HG02973 (cell line): ENCODE measurements at regions not wholly inside any gene's neighbourhood (a gene's known extent, or its start where the extent isn't known, plus 50 kb on each side); places are given as distances from the start of the nearest gene placed in this dataset.
"Not testable (repeated sequence)": the region's sequence is repeated elsewhere in the genome, so short reads cannot be mapped to it uniquely, and the experiment has no call there.

ENCODE experiments used
- ATAC-seq: cut with Tn5 transposase; IDR thresholded peaks from one replicate; pipeline ENCODE4 v1.9.1; 2021; ENCODE audit warnings: moderate library complexity; ENCODE audit not compliant: unreplicated experiment

DNA sequence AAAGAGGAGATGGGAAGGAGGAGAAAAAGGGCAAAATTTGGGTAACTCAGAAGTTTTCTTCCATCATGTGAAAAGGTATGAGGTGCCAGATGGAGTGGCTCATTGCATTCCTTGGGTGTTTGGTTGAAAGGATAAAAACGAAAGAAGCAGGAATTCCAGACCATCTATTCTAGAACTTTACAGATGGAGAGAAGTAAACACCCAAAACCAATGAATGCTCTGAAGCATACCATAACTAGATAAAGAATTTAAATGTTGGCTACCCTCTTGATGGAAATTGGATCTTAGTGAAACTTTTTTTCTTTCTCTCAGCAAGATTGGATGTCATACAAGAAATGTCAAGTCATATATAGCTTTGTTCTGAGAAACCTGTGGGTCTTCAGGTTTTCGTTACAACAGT, 175.6 kb upstream of the FAR2 start:
- ATAC-seq, result no peak

DNA sequence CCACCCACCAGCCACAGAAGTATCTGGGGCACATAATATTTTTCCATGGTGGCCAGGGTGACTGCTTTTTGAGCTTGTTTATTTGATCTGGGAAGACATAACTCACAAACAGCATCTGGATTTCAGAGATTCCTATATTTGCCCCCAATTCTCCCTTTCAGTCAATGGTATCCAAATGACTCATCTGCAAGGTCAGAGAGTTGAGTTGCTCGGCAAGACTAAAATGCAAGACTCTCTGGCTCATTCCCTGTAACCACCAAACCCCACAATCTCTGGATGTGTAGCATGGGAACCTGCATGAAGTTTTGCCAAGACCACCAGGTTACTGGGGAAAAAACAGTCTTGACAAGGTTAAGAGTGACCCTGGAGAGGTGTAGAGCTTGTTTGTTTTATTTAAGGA, 174.9 kb upstream of the FAR2 start:
- ATAC-seq, result no peak

DNA sequence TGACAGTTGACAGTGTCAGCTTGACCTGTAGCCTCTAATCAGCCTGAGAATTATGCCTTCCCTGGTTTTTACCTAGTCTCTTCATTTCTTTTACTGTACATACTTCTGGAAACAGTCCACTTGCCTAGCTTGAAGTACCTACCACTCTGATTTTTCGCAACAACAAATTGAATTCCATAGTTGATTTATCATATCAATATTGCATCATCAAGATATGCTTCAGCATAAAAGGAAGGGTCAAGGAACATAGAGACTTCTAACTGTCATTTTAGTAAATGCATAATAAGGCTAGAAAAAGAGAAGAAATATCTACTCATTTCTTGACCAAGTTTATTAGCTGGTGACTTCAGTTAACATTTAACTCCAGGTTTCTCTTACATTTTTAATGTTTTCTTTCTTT, 174.2 kb upstream of the FAR2 start:
- no peak for ATAC-seq

DNA sequence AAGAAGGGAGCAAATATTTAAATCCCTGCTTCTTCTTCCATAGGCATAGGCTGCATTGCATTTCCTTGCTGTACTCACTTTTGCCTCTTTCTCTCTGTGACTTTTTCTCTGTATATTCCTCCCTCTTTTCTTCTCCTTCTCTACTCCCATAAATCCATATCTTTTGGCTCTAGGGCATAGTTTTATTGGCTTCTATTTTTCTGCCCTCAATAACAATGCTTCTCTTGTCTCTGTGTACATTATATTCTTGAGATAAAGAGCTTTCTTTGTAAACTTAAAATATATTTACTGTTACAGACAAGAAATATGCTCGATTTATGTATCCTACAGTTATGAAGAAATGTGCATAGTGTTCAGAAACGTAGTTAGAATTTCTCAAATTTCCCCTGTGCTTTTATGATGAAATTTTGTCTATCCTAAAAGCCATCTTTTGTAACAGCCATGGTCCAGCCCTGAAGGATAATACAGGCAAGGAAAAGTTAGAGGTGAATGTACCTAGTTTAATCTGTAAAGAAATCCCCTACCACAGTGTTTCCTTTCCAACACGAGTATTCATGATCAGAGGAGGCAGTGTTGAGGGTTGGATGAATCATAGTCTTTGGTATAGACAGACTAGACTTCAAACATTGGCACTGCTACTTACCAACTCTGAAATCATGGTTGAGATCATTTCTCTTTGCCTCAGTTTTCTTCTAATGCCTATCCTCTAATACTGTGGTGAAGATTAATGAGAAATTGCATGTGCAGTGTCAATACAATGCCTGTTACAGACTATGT, 173.3 kb upstream of the FAR2 start:
- no peak for ATAC-seq

DNA sequence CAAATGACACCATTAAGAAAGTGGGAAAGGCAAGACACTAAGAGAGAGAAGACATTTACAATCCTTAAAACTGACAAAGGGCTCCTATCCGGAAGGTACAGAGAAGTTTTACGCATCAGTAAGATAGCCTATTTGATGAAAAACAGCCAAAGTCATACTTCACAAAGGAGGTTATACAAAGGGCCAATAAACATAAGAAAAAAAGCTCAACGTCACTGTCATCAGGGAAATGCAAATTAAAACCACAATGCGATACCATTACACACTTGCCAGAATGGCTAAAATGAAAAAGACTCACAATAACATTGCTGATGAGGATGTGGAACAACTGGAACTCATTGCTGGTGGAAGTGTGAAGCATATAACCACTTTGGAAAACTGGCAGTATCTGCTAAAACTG, 168.6 kb upstream of the FAR2 start:
- no peak for ATAC-seq

DNA sequence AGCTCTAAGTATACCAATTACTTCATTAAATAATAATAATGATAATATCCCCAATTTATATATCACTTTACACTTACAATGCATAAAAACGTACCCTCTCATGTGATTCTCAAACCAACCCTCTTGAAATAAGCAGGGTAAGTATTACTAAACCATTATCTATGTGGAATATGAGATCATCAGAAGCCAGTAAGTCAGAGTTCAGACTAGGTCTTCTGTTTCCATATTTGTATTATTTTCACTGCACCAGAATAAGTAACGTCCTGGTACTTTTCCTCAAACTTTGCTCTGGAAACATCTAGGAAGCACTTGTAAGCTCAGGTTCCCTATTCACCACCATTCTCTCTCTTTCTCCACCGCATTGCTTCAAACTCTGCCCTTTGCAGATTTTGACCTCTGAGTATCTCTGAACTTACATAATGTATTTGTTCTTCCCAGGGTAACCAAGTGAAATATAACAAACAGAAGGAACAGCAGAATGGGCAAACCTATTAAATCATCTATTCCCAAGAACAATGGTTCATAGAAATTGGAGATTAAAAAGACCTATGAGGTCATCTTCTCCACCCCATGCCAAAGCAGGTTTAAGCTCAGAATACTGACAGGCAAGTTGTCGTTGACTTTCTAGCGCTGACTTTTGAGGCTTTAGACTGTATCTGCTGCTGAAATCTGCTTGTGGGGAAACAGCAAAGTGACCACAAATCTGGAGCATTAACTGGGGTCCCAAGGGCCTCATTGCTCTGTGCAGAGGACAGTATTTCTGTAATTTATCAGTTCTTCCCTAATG, 161.3 kb upstream of the FAR2 start:
- no peak for ATAC-seq

DNA sequence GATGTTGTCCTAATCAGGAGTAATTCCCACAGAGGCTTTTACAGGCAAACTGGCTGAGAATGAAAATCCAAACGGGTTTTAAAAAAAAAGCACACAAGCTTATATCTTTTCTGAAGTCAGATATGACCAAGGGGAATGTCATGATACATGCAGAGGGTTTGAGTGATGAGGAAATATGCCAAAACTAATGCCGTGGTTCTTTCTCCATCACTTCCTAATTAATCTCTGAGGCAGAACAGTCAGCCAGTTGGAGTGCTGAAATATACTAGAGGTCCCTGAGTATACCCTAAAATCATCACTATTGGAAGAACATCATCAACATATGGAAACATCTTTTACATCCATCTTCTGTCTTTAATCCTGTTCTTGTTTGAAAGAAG, 160.8 kb upstream of the FAR2 start:
- no peak for ATAC-seq

DNA sequence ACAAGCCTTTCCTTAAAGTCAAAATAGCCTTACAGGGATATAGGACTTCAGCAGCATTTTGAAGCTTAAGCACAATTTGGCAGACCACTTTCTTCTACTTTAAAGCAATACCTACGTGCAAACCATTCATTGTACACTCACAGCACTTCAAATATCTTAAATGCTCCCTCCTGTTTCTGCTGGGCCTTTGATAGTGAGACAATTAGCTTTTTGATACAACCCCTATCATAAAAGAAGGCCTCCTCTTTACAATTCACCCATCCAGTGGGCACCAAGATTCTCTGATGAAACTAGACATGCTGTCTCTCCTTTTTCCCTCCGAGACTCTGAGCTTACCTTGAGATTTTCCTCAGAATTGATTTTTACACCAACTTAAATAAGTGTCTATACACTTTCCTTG, 157.5 kb upstream of the FAR2 start:
- no peak for ATAC-seq

DNA sequence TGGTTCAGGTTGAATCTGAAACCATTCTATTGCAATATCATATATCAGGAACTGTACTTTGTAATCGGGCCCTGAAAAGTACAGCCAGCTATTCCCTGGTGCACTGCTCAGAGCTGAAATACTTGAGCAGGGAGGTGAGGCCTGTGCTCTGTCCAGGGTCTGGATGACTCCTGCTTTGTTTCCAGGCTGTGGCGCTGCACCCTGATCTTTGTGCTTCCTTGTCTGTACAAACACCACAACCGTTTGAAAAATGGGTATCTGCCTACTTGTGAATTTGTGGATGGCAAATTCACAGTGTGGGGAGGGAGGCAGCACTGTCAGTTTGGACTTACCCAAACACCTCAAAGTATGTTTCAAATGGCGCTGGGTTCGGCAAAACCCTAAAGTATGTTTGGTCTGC, 155.4 kb upstream of the FAR2 start:
- no peak for ATAC-seq

DNA sequence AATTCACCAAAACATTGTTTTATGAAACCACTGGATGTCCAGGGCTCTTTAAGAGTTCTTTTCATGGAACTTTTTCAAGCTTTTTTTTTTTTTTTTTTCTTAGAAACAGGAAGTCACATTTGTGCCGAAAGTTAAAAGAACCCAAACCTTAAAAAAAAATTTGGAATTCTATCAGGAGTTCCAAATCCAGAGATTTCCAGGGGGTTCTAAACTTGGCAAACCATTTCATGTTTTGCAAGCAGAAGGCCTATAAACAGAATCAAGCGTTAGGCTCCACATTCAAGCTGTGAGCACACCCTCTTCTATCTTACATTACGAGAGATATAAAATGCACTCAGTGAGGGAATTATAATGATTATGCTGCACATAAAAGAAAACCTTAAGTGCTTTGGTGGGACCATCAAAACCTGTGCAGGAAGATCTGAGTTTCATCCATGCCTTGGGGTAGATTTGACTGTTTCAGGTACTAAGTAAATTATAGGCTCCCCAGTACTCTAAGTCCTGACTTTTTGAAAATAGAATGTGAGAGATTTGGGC, 154.8 kb upstream of the FAR2 start:
- no peak for ATAC-seq

DNA sequence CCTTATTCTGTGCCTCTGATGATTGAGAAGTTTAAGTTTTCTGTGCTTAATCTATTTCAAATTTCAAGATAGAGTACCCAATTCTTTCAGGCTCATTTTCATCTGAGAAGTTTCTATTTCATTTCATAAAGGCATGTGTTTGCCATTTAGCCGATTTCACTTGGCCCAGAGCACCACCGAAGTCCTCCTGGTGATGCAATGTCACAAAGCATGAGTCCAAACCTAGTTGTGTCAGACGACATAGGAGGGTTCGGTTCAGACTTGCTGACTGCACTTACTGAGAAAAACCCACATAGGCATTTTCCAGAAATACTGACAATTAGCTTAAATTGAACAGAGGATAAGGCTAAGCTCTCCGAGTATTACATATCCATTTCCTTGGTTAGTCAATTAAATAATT, 152.4 kb upstream of the FAR2 start:
- ATAC-seq, result no peak

DNA sequence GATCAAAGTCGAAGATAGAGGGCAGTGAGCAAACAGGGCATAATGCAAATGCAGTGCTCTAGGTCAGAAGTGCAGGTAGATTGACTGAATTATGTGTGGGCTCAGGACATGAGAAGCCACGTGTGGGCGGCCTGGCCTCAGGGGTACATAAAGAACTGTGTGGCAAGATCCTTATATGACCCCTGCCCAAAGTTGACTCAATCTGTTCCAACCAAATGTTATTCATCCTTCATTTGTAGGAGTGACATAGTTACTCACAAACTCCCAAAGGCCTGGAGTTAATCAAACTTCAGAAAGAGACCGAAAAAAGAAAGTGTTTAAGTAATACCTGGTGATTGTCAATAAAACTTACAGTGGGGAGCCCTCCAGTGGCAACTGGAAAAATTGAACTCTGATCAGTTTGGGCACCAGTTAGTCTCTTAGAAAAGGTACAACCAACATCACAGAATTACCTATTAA, 150.4 kb upstream of the FAR2 start:
- ATAC-seq, result no peak

DNA sequence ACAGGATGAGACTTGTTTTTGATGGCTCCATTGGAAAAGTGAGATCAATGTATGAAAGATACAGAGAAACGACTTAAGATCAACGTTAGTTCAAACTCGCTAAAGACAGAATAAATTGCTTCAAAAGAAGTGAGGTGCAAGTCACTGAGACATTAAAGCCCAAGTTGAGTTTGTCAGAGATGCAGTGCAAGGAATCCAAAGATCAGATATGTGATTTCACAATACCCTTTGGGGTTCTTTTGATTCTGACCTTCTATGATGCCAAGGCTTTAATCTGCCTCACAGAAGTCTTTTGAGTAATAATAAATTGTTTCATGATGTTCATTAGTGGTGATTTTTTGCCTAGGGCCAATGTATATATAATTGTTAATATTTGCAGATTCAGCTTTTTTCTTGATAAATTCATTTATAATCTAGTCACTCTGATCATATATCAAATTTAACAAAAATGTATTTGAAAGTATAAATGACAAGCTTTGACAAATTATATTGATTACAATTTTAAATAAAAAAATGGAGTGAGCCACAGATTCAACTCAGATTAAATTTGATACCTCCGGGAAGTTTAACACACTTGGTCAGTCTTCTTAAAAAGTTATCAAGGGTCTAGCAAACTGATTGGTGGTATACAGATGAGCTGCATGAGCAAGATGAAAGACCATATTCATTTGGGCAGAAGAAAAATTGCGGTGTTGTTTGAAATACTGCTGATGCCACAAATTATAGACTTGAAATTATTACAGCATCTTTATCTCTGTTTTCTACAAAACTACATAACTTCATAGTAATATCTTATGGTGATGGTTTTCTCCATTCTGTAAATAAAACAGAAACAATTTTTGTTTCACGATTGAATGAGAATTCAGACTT, 144.8 kb upstream of the FAR2 start:
- ATAC-seq, result no peak

DNA sequence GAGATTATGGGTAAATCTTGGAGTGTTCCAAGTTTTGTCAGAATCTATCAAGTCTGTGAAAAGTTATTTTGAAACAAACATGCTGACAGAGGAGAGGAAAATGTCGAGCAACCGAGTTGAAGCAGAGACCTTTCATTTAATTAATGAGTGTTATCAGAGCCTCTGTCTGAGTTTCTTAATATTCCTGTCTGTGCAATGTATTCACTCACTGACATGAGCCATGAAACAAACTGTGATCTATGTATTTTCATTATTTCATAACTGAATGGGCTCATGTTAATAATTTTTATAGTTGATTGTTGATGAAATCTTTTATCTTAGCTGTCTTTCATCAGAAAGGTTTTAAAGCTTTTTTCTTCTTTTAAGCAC, 144.2 kb upstream of the FAR2 start:
- ATAC-seq, result no peak

DNA sequence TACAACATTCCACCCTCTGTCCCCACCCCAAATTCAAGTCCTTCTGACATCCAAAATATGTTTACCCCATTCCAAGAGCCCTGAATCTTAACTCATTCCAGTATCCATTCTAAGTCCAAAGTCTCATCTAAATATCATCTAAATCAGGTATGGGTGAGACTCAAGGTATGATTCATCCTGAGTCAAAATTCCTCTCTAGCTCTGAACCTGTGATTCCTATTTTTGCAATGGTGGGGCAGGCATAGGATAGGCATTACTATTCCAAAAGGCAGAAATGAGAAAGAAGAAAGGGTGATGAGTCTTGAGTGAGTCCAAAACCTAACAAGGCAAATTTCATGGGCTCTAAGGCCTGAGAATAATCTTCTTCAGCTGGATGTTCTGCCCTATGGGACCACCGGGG, 140.3 kb upstream of the FAR2 start:
- no peak for ATAC-seq

DNA sequence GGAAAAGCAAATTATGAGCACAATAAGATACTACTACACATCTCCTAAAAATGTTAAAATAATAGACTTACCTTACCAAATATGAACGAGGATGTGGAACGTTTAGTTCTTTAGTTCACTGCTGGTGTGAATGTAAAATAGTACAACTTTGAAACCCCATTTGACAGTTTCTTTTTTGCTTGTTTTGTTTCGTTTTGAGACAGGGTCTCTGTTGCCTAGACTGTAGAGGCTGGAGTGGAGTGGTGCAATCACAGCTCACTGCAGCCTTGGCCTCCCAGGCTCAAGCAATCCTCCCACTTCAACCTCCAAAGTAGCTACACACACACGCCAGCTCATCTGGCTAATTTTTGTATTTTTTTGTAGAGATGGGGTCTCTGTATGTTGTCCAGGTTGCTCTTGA, 136.4 kb upstream of the FAR2 start:
- no peak for ATAC-seq

DNA sequence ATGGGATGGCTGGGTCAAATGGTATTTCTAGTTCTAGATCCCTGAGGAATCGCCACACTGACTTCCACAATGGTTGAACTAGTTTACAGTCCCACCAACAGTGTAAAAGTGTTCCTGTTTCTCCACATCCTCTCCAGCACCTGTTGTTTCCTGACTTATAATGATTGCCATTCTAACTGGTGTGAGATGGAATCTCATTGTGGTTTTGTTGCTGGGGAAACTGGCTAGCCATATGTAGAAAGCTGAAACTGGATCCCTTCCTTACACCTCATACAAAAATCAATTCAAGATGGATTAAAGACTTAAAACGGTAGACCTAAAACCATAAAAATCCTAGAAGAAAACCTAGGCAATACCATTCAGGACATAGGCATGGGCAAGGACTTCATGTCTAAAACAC, 131.5 kb upstream of the FAR2 start:
- not testable (repeated sequence) for ATAC-seq

DNA sequence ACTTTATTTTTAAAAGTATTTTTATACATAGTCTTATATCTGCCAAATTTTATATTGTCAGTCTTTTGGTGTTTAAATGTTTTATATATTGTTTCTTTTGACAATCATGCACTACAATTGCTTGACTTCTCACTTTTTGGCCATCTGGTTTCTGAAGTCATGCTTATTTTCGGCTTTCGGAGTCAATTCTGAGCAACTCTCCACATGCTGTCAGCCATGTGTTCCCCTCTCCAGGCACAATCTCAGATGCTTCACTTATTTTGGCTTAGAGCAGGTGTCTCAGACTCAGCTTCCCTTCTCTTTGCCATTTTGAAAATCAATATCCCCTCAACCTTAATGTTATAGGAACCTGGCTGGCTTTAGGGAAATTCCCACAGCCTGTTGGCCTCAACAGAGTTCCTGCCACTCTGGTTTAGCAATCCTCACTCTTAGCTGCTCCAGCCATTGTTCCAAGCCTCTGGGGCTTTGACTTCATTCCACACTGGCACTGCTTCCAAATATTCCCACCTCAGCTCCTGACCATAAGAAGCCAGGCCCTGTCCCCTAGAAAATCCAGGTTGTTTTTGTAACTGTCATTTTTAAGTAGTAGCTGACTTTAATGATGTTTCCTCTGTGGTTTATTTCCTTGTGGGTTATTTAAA, 125.5 kb upstream of the FAR2 start:
- ATAC-seq, result no peak

DNA sequence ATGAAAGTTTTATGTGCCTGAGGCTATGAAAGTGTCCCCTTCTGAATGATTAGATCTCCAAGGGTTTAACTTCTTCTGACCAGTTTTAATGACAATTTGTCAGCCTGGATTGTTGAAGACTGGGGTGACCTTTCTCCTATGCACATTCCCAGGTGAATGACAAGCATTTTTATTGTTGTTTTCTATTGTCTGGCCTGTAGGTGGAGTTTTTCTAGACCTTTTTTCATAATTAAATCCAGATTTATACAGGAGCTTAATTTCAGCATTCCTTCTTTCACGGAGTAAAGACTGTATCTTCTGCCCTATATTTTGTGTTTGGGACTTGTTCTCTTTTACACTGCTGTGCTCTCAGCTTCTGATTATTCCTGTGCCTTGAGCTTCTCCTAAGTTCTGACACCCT, 125.0 kb upstream of the FAR2 start:
- no peak for ATAC-seq

DNA sequence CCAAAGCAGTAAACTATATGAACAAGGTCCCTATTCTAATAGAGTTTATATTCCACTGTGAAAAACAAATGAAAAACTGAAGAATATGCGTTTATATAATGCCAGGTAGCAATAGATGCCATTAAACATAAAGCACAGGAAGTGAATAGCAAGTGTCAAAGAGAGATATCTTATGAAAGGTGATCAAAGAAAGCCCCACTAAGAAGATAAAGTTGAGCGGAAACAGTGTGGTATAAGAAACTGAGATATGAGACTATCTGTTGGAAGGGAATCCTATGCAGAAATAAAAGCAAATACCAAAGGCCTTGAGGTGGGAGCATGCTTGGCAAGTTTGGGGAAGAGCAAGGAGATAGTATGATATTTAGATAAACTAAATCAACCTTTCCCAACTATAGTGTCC, 123.1 kb upstream of the FAR2 start:
- no peak for ATAC-seq

DNA sequence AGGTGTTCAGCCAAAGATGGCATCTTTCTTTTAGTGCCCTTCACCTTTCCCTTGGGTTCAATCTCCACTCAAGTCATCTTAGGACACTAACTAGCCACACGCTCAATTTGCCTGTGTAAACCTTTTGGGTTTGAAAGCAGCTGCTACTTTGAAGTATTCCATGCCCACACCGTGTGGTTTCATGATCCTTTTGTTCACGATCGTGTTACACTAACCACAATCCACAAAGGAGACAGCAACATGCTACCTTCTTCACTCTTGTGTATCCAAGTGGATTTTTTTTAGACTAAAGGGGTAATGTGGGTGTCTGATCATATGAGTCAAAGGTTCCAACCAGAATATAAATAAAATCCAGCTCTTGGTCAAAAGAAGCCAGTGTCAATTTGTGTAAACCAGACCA, 122.7 kb upstream of the FAR2 start:
- no peak for ATAC-seq
